PFSK-1 (cell line): ENCODE measurements at regions not wholly inside any gene's neighbourhood (a gene's known extent, or its start where the extent isn't known, plus 50 kb on each side); places are given as distances from the start of the nearest gene placed in this dataset.

Experiments
- FOXP2 ChIP-seq: optimal IDR thresholded peaks from 2 replicates; pipeline ENCODE3; 2011; ENCODE audit warnings: borderline replicate concordance, control low read depth, inconsistent platforms; ENCODE audit not compliant: insufficient read depth; ENCODE audit errors: extremely low read length, extremely low read depth
- POLR2AphosphoS5 ChIP-seq: IDR thresholded peaks from 2 replicates; pipeline ENCODE4 v1.6.1; 2012; ENCODE audit warnings: low read depth, mild to moderate bottlenecking, control low read depth, low read length, moderate library complexity
- SIN3A ChIP-seq: IDR thresholded peaks from 2 replicates; pipeline ENCODE4 v1.6.1; 2012; ENCODE audit warnings: mild to moderate bottlenecking, low read length, moderate library complexity, borderline replicate concordance; ENCODE audit not compliant: insufficient read depth
- TAF1 ChIP-seq: IDR thresholded peaks from 2 replicates; pipeline ENCODE4 v1.6.1; 2012; ENCODE audit warnings: low read length, control low read depth, borderline replicate concordance; ENCODE audit not compliant: insufficient read depth
- TF ChIP-seq, protein P1 (sequence below), 2 experiments: IDR thresholded peaks; 2 replicates each; pipeline versions ENCODE4 v1.6.1 to v1.8.0; 2011 to 2012; ENCODE audit warnings: low read depth in 2 of 2, low read length in 2 of 2, control low read depth in 1 of 2, inconsistent platforms in 1 of 2, mild to moderate bottlenecking in 1 of 2, moderate library complexity in 1 of 2; ENCODE audit not compliant: insufficient read depth in 1 of 2

DNA sequence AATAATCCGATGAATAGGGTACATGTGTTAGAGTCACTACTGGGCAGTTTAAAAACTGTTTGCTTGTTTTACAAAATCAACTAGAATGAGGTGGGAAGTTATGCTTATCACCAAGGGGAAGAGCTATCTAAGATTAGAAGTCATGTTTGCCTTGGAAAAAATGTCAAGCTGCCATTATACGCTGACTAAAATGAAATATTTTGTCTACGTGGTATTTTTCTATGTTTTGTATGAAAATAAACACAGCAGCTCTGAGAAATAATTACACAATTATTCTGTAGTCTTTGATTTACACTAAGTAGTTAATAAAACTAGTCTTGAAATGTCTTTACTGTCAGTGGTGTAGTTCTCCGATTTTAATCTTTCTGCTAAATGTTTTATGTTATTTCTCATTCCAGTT lies 241.9 kb upstream of the TARS1 start:
- TF ChIP-seq POLR2AphosphoS5: no peak
- TF ChIP-seq, protein P1, sequence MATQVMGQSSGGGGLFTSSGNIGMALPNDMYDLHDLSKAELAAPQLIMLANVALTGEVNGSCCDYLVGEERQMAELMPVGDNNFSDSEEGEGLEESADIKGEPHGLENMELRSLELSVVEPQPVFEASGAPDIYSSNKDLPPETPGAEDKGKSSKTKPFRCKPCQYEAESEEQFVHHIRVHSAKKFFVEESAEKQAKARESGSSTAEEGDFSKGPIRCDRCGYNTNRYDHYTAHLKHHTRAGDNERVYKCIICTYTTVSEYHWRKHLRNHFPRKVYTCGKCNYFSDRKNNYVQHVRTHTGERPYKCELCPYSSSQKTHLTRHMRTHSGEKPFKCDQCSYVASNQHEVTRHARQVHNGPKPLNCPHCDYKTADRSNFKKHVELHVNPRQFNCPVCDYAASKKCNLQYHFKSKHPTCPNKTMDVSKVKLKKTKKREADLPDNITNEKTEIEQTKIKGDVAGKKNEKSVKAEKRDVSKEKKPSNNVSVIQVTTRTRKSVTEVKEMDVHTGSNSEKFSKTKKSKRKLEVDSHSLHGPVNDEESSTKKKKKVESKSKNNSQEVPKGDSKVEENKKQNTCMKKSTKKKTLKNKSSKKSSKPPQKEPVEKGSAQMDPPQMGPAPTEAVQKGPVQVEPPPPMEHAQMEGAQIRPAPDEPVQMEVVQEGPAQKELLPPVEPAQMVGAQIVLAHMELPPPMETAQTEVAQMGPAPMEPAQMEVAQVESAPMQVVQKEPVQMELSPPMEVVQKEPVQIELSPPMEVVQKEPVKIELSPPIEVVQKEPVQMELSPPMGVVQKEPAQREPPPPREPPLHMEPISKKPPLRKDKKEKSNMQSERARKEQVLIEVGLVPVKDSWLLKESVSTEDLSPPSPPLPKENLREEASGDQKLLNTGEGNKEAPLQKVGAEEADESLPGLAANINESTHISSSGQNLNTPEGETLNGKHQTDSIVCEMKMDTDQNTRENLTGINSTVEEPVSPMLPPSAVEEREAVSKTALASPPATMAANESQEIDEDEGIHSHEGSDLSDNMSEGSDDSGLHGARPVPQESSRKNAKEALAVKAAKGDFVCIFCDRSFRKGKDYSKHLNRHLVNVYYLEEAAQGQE (IDR thresholded peaks at IDR 0.05; ENCODE audit: insufficient read depth in 1 of 2, low read depth in 2 of 2, low read length in 2 of 2): no peak
- TF ChIP-seq TAF1: no peak
- TF ChIP-seq SIN3A: no peak
- TF ChIP-seq FOXP2: no peak
